Heart right ventricle (tissue), 16 donors: ENCODE measurements at regions not wholly inside any gene's neighbourhood (a gene's known extent, or its start where the extent isn't known, plus 50 kb on each side); places are given as distances from the start of the nearest gene placed in this dataset.

Experiments used
- ATAC-seq, 8 donors: fragments of 200-7000 bp; cut with Tn5 transposase; one replicate each; pipeline ENCODE4 v1.9.1; 2020; ENCODE audit warnings: mild to moderate bottlenecking in 8 of 8, moderate library complexity in 8 of 8, moderate number of reproducible peaks in 1 of 8
- DNase-seq, 2 donors: peaks; one replicate each; pipeline ENCODE4 v3.0.0-alpha.2; 2020
- H3K27ac ChIP-seq, 10 donors: fragments of 200-600 bp; sonication (generic) in 2 of 10; one replicate each; pipeline versions ENCODE4 v1.5.0 to v1.8.0; 2020 to 2022; ENCODE audit warnings: mild to moderate bottlenecking in 3 of 10
- H3K27me3 ChIP-seq, 7 donors: fragments of 200-600 bp; one replicate each; pipeline ENCODE4 v1.8.0; 2021 to 2022; ENCODE audit warnings: mild to moderate bottlenecking in 2 of 7
- H3K36me3 ChIP-seq, 9 donors: fragments of 200-600 bp; sonication (generic) in 1 of 9; one replicate each; pipeline versions ENCODE4 v1.5.0 to v1.8.0; 2020 to 2022; ENCODE audit warnings: mild to moderate bottlenecking in 2 of 9
- H3K4me1 ChIP-seq, 9 donors: fragments of 200-600 bp; sonication (generic) in 1 of 9; one replicate each; pipeline versions ENCODE4 v1.5.0 to v1.8.0; 2020 to 2022; ENCODE audit warnings: mild to moderate bottlenecking in 4 of 9
- H3K4me3 ChIP-seq, 10 donors: fragments of 200-600 bp; sonication (generic) in 2 of 10; one replicate each; pipeline versions ENCODE4 v1.5.0 to v1.8.0; 2020 to 2022; ENCODE audit warnings: mild to moderate bottlenecking in 7 of 10, moderate library complexity in 2 of 10
- H3K9me3 ChIP-seq, 11 donors: fragments of 200-600 bp in 10 of 11; sonication (generic) in 2 of 11; one replicate each; pipeline versions ENCODE4 v1.5.0 to v1.8.0; 2013 to 2022; ENCODE audit warnings: mild to moderate bottlenecking in 2 of 11, control low read depth in 1 of 11, moderate library complexity in 1 of 11
- CTCF ChIP-seq, 9 donors: fragments of 200-600 bp; sonication (generic) in 2 of 9; IDR thresholded peaks; one replicate each; pipeline versions ENCODE4 v1.5.0 to v1.8.0; 2021 to 2022; ENCODE audit warnings: antibody characterized with exemption in 9 of 9, mild to moderate bottlenecking in 5 of 9, moderate library complexity in 1 of 9
- WGBS, 2 donors: extraction: QIAGEN DNeasy Blood & Tissue Kit; methylation state at CpG; one replicate each; pipeline ENCODE4 v1.1.7; 2013; ENCODE audit warnings: inconsistent platforms in 1 of 2; 5-methylcytosine and 5-hydroxymethylcytosine counted together
- intact Hi-C, 10 donors: fragments of 100-400 bp; cut with DNase I; formaldehyde crosslinking; loops; one replicate each; pipeline versions ENCODE4 v1.11.1 to v1.14.2; 2022
- donor health status: Arrhythmogenic right ventricular cardiomyopathy.
- donor health status: ischemic (EF 13 %, LVEDD 7.1; RV severe dilation, severe dysfunction).
- donor health status: healthy with polysubstance abuse.
- donor health status: DM: no; HTN: yes; CAD: no.
- donor health status: DM: no; HTN: no; CAD: no.
- donor health status: ischemic (EF 25% LVEDD 6.9; RV normal size, moderate dysfunction).
- donor health status: ischemic (EF 25% LVEDD 5.7; RV mildly dilated, moderate dysfunction).
- donor health status: healthy.
- donor health status: DM: yes; HTN: yes; CAD: no.
- donor health status: Ischemic cardiomyopathy.
- donor health status: ischemic (EF 35%, LVEDD 5.7; RV mildly dilated, moderate dysfunction).
- donor health status: nonischemic (EF 11% LVEDD 7.7; RV severe dilation, severe dysfunction).
- donor health status: DM: yes; HTN: yes; CAD: no.
- donor health status: PGD.
- donor health status: ischemic (EF 29% LVEDD 5.4; RV normal size, mild dysfunction).
- donor health status: nonischemic (EF 23%, LVEDD 6.1; RV moderate dilation, normal function).

GRCh38 chr6:125393449-125393858 is 91.7 kb upstream of the HDDC2 start:
- ATAC-seq (no peak), DNase-seq (no peak)
- WGBS, 2 donors = 77 to 95% methylated on average over 1 of the region's 1 CpG
- intact Hi-C loops = no loop called here
- no peaks in the 10 kb centered on the region for H3K36me3 ChIP-seq
- H3K27me3 ChIP-seq = no peaks in the 10 kb centered on the region
- peaks cover 0 to 13% (median 0%) of the 10 kb centered on the region in 11 donors for H3K9me3 ChIP-seq
- no peak overlapping the region for H3K27ac ChIP-seq
- H3K4me3 ChIP-seq = no peak overlapping the region
- no peaks in the 10 kb centered on the region for H3K4me1 ChIP-seq
- no peak for TF ChIP-seq CTCF (IDR thresholded peaks at IDR 0.05)

DNA sequence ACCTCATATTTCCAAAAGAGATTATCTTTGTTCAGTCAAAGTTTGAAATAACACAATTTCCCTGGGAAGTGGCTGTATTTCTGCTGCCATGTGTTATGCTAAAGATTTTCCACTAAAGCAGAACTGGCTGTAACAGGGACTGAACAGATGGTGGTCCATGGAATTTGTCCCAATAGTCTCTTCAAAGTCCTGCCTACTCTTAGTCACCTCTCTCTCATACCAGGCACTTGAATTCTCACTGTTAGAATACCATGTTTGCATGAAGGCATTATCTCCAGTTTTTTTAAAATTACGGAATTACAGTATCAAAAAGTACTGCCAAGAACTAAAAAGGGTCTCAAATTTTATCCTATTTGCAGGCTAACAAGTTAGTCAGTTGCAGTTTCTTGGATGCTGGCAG is 105.0 kb upstream of the HDDC2 start:
- Histone ChIP-seq H3K27ac (no peak overlapping the region), H3K4me3 (no peak overlapping the region), H3K27me3 (no peaks in the 10 kb centered on the region), H3K4me1 (no peaks in the 10 kb centered on the region), H3K9me3 (peaks cover 0 to 14% (median 0%) of the 10 kb centered on the region in 11 donors), H3K36me3 (no peaks in the 10 kb centered on the region)
- no peak for ATAC-seq
- WGBS, 2 donors = 84 to 98% methylated on average over 1 of the region's 1 CpG
- TF ChIP-seq CTCF (IDR thresholded peaks at IDR 0.05) = no peak
- intact Hi-C loops = no loop called here
- no peak for DNase-seq

- no peak for TF ChIP-seq CTCF (IDR thresholded peaks at IDR 0.05)
- Histone ChIP-seq H3K27me3 (no peaks in the 10 kb centered on the region), H3K4me3 (no peak overlapping the region), H3K27ac (no peak overlapping the region), H3K9me3 (peaks cover 0 to 8% (median 0%) of the 10 kb centered on the region in 11 donors), H3K36me3 (no peaks in the 10 kb centered on the region), H3K4me1 (no peaks in the 10 kb centered on the region)
- 82% methylated on average over 2 of the region's 2 CpGs for WGBS, 2 donors
- intact Hi-C loops = no loop called here
- no peak for DNase-seq
- ATAC-seq = no peak
These were observed 112.7 kb upstream of the HDDC2 start for GRCh38 chr6:125414507-125414906.

DNA sequence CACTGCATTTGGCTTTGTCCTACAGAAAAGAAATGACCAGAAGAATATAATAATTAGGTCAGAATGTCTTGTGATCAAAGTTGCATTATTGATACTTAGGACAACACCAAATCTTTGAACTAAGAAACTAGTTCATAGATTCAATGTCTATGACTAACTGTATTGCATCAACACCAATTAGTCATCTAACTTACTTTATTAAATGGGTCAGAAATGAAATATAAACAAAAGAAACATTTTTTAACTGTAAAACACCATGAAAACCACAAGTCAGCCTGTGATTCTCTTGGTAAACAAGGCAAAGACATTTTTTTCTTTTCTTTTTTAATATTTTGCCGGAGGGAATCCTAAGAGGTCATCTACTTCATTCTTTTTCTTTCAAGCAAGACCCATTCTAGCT is 114.1 kb upstream of the HDDC2 start:
- H3K9me3 ChIP-seq = peaks cover 0 to 8% (median 0%) of the 10 kb centered on the region in 11 donors

More for the DNA sequence above, 114.1 kb upstream of the HDDC2 start:
- H3K4me1 ChIP-seq = no peaks in the 10 kb centered on the region
- H3K27ac ChIP-seq = no peak overlapping the region
- intact Hi-C loops = no loop called here
- TF ChIP-seq CTCF (IDR thresholded peaks at IDR 0.05) = no peak
- H3K4me3 ChIP-seq = no peak overlapping the region
- ATAC-seq (no peak), DNase-seq (no peak)
- no peaks in the 10 kb centered on the region for H3K36me3 ChIP-seq
- no peaks in the 10 kb centered on the region for H3K27me3 ChIP-seq
- WGBS, 2 donors = 92% methylated on average over 1 of the region's 1 CpG
